Heart left ventricle (tissue), 13 donors: ENCODE measurements at regions not wholly inside any gene's neighbourhood (a gene's known extent, or its start where the extent isn't known, plus 50 kb on each side); places are given as distances from the start of the nearest gene placed in this dataset.

Source experiments
- CTCF ChIP-seq, 12 donors: fragments of 200-600 bp; sonication (generic) in 4 of 12; IDR thresholded peaks; one replicate each; pipeline versions ENCODE4 v1.5.0 to v1.8.0; 2018 to 2022; ENCODE audit warnings: antibody characterized with exemption in 12 of 12, mild to moderate bottlenecking in 5 of 12
- POLR2A ChIP-seq, 2 donors: fragments of 450-650 bp; IDR thresholded peaks; one replicate each; pipeline ENCODE4 v1.6.1; 2017; ENCODE audit warnings: antibody characterized with exemption in 2 of 2, mild to moderate bottlenecking in 2 of 2, moderate library complexity in 2 of 2
- donor health status: ischemic (EF 13 %, LVEDD 7.1; RV severe dilation, severe dysfunction).
- donor health status: DM: no; HTN: yes; CAD: no.
- donor health status: DM: no; HTN: no; CAD: no.
- donor health status: ischemic (EF 25% LVEDD 6.9; RV normal size, moderate dysfunction).
- donor health status: ischemic (EF 25% LVEDD 5.7; RV mildly dilated, moderate dysfunction).
- donor health status: ischemic (EF 35%, LVEDD 5.7; RV mildly dilated, moderate dysfunction).
- donor health status: nonischemic (EF 11% LVEDD 7.7; RV severe dilation, severe dysfunction).
- donor health status: DM: yes; HTN: yes; CAD: no.
- donor health status: PGD.
- donor health status: ischemic (EF 29% LVEDD 5.4; RV normal size, mild dysfunction).
- donor health status: nonischemic (EF 23%, LVEDD 6.1; RV moderate dilation, normal function).

GRCh38 chr12:42976620-42977019 lies 387.1 kb upstream of the PRICKLE1 start:
- no peak for TF ChIP-seq CTCF (IDR thresholded peaks at IDR 0.05)
- no peak for TF ChIP-seq POLR2A (IDR thresholded peaks at IDR 0.05)
